TTC549 (cell line): ENCODE measurements at regions not wholly inside any gene's neighbourhood (a gene's known extent, or its start where the extent isn't known, plus 50 kb on each side); places are given as distances from the start of the nearest gene placed in this dataset.

Source experiments
- FAIRE-seq: peaks from 2 replicates; lab custom pipeline; 2012; peaks lifted over from hg19 to GRCh38; lab: Jason Lieb, UNC

GRCh38 chr6:75546381-75546780 is 52.8 kb upstream of the FILIP1 start:
- peak; percentile 32 for FAIRE-seq

- FAIRE-seq, result peak; percentile 86
Measured at GRCh38 chr6:75550544-75551167, 51.0 kb upstream of the SENP6 start.

- no peak for FAIRE-seq
Measured at GRCh38 chr6:75551367-75551952, 50.2 kb upstream of the SENP6 start.
